ENCODE measurements at regions not wholly inside any gene's neighbourhood (a gene's known extent, or its start where the extent isn't known, plus 50 kb on each side); places are given as distances from the start of the nearest gene placed in this dataset.

DNA sequence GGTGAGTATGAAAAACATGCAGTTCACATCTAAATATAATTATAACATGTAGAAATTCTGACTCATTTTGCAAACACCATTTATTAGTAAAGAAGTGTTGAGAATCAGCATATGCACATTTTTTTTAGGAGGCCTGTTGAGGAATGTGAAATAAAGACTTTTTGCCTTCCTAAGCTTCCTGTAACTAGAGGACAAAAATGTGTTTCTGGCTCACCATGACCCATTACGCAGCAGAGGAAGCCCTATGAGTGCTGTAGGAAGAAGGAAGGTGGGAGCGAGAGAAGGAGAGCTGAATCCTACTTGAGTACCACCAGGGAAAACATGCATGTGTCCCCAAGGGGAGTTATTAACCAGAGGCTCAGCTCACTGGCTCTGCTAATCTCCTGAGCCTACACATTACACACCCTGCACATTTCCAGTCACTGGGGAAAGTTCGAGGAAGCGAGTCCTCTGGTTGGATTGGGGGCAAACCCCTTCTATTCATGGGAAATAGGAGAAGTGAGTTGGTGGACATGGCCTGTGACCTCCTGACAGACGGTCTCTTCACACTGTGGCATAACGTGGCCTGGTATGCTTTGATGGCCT is 540.5 kb upstream of the JAG1 start:
- H2AFZ ChIP-seq (ENCODE audit: low read depth, low read length) = no peak overlapping the region

DNA sequence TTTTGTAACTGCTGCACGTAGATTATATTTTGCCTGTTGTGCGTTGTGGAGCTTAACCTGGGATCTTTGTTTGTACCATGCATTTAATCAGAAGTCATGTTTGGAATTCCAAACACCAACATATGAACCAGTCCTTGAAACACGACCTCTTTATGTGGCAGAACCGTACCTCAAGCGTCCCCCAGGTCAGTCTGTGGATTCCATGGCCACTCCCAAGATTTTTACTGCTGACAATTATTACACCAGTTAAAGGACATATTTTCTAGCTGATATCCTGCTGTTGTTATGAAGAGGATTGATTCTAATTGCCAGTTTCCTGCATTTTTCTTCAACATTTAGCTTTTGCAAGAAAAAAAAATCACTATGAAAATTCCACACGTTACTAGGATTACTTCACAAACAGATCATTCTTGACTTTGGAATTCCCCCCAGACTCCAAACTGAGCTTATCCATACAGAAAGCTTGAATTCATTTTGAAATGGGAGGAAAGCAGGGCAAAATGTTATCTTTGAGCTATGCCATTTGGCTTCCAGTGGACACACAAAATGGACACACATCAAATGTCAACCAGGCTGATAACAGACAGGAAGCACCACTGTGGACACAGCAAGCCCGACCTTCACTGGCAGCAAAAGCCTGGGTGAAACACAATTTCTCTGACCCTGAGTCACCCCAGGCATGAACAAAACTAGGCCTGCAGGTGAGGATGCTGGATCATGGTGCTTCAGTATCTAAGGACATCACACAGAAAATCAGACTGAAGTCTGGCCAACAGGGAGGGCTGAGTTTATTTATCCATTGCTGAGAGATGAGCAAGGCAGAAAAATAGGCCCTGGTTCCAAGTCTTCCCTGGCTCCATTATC is 542.9 kb upstream of the JAG1 start:
- no peak overlapping the region for H2AFZ ChIP-seq (ENCODE audit: low read depth, low read length)
- H4K20me1 ChIP-seq (ENCODE audit: insufficient read depth) = no peaks in the 10 kb centered on the region
- no peak overlapping the region for H3K9ac ChIP-seq (ENCODE audit: low read length)
- H3K79me2 ChIP-seq (replicated peaks; ENCODE audit: insufficient read depth, low read length) = no peaks in the 10 kb centered on the region
- H3K36me3 ChIP-seq (ENCODE audit: insufficient read depth, low read length) = no peaks in the 10 kb centered on the region
- H3F3A ChIP-seq (ENCODE audit: insufficient read depth, low read length, poor library complexity, severe bottlenecking) = no peaks in the 10 kb centered on the region
- no peaks in the 10 kb centered on the region for H3K27me3 ChIP-seq (ENCODE audit: insufficient read depth, low read depth, low read length)
- TF ChIP-seq REST (IDR thresholded peaks at IDR 0.05; ENCODE audit: borderline replicate concordance) (no peak), RAD21 (conservative IDR thresholded peaks at IDR 0.05) (no peak), POLR2AphosphoS5 (IDR thresholded peaks at IDR 0.05) (no peak), MXI1 (conservative IDR thresholded peaks at IDR 0.05; ENCODE audit: poor library complexity, severe bottlenecking) (no peak), SMC3 (conservative IDR thresholded peaks at IDR 0.05; ENCODE audit: poor library complexity) (no peak), CTCF (IDR thresholded peaks at IDR 0.05; ENCODE audit: poor library complexity, severe bottlenecking) (no peak), EP300 (conservative IDR thresholded peaks at IDR 0.05; ENCODE audit: poor library complexity, severe bottlenecking) (no peak), EZH2 (IDR thresholded peaks at IDR 0.05; ENCODE audit: borderline replicate concordance, insufficient read depth, low read length, poor library complexity, severe bottlenecking) (no peak), TAF1 (IDR thresholded peaks at IDR 0.05; ENCODE audit: low read depth) (no peak)
- H3K27ac ChIP-seq (ENCODE audit: low read length) = no peak overlapping the region
- no peak overlapping the region for H3K4me2 ChIP-seq (ENCODE audit: low read length)
- H3K4me3 ChIP-seq (ENCODE audit: low read length) = no peak overlapping the region
- no peaks in the 10 kb centered on the region for H3K9me3 ChIP-seq (ENCODE audit: low read length)
- no peaks in the 10 kb centered on the region for H3K9me2 ChIP-seq (ENCODE audit: insufficient read depth, low read length)

More for the DNA sequence above, 540.5 kb upstream of the JAG1 start:
- Histone ChIP-seq H3K4me2 (ENCODE audit: low read length) (no peak overlapping the region), H3F3A (ENCODE audit: insufficient read depth, low read length, poor library complexity, severe bottlenecking) (no peaks in the 10 kb centered on the region), H3K79me2 (replicated peaks; ENCODE audit: insufficient read depth, low read length) (no peaks in the 10 kb centered on the region), H3K36me3 (ENCODE audit: insufficient read depth, low read length) (no peaks in the 10 kb centered on the region), H4K20me1 (ENCODE audit: insufficient read depth) (no peaks in the 10 kb centered on the region), H3K27ac (ENCODE audit: low read length) (no peak overlapping the region), H3K9ac (ENCODE audit: low read length) (no peak overlapping the region), H3K27me3 (ENCODE audit: insufficient read depth, low read depth, low read length) (no peaks in the 10 kb centered on the region), H3K9me3 (ENCODE audit: low read length) (no peaks in the 10 kb centered on the region), H3K9me2 (ENCODE audit: insufficient read depth, low read length) (no peaks in the 10 kb centered on the region), H3K4me3 (ENCODE audit: low read length) (no peak overlapping the region)
- TF ChIP-seq EZH2 (IDR thresholded peaks at IDR 0.05; ENCODE audit: borderline replicate concordance, insufficient read depth, low read length, poor library complexity, severe bottlenecking) = no peak
- no peak for TF ChIP-seq MXI1 (conservative IDR thresholded peaks at IDR 0.05; ENCODE audit: poor library complexity, severe bottlenecking)

All from neural cell (in vitro differentiated cells).